ENCODE measurements at regions not wholly inside any gene's neighbourhood (a gene's known extent, or its start where the extent isn't known, plus 50 kb on each side); places are given as distances from the start of the nearest gene placed in this dataset.

- no peak for TF ChIP-seq POLR2A (IDR thresholded peaks at IDR 0.05; ENCODE audit: low read depth, low read length)
- TF ChIP-seq TAF1 (IDR thresholded peaks at IDR 0.05; ENCODE audit: borderline replicate concordance, low read depth, low read length), result no peak
These were observed 377.7 kb upstream of the KCND2 start for GRCh38 chr7:119895320-119895719.

Measured in GM12892 (cell line).